Natural killer cell treated with Interleukin-12 subunit alpha and Interleukin-12 subunit beta and Interleukin-15 and Interleukin-18, amount 100 ng/mL, for 72 hours (primary cell): ENCODE measurements at regions not wholly inside any gene's neighbourhood (a gene's known extent, or its start where the extent isn't known, plus 50 kb on each side); places are given as distances from the start of the nearest gene placed in this dataset.

ENCODE experiments used
- ATAC-seq, 2 donors: fragments of 150-1000 bp; cut with Tn5 transposase in 1 of 2; sonication (Bioruptor Pico), chemical (Tn5 transposase) in 1 of 2; 2 replicates each; pipeline ENCODE4 v1.10.0; 2021
- DNase-seq: peaks from one replicate; pipeline ENCODE4 v3.0.0; 2022; ENCODE audit warnings: low spot score
- H3K27ac Mint-ChIP-seq, 2 donors: 1 replicate in 1 of 2; 2 replicates in 1 of 2; pipeline ENCODE4 v1.8.0; 2022; ENCODE audit warnings: mixed read lengths in 2 of 2, mild to moderate bottlenecking in 1 of 2, moderate library complexity in 1 of 2
- H3K27me3 Mint-ChIP-seq, 2 donors: 1 replicate in 1 of 2; 2 replicates in 1 of 2; pipeline ENCODE4 v1.8.0; 2022; ENCODE audit warnings: mixed read lengths in 2 of 2
- H3K36me3 Mint-ChIP-seq: one replicate; pipeline ENCODE4 v1.8.0; 2022; ENCODE audit warnings: mixed read lengths
- H3K4me1 Mint-ChIP-seq, 2 donors: 1 replicate in 1 of 2; 2 replicates in 1 of 2; pipeline ENCODE4 v1.8.0; 2022; ENCODE audit warnings: low read depth in 2 of 2, mixed read lengths in 2 of 2, mild to moderate bottlenecking in 1 of 2
- H3K4me3 Mint-ChIP-seq: one replicate; pipeline ENCODE4 v1.8.0; 2022; ENCODE audit warnings: mixed read lengths
- H3K9me3 Mint-ChIP-seq: 2 replicates; pipeline ENCODE4 v1.8.0; 2022; ENCODE audit warnings: mixed read lengths

GRCh38 chr14:71698027-71698426 lies 234.2 kb upstream of the RGS6 start:
- peaks cover 31% of the 10 kb centered on the region for H3K36me3 Mint-ChIP-seq

DNA sequence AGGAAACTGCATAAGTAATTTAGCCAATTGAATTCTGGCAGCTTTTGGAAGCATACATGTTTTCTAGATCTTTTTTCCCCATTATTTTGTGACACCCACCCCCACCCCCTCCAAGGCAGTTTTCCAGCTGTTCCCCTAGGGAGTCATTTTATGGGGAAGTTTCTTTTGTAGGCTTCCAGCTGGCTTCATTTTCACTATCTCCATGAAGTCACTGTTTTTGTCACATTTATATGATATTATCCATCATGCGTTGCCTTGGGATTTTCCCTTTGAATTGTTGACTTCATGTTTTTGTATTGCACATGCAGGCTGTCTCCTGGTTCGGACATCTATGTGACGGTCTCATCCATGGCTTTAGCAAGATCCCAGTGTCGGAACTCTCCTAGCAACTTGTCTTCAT lies 233.6 kb upstream of the RGS6 start:
- ATAC-seq (no peak), DNase-seq (no peak)
- Mint-ChIP-seq H3K4me1 (peaks cover 15 to 19% of the 10 kb centered on the region in 2 donors), H3K27me3 (no peaks in the 10 kb centered on the region), H3K27ac (no peak overlapping the region), H3K4me3 (no peak overlapping the region), H3K9me3 (no peaks in the 10 kb centered on the region), H3K36me3 (peaks cover 31% of the 10 kb centered on the region)

More at GRCh38 chr14:71698027-71698426, 234.2 kb upstream of the RGS6 start:
- H3K4me1 Mint-ChIP-seq: peaks cover 15 to 19% of the 10 kb centered on the region in 2 donors
- peak overlapping the region; percentile 30 for H3K4me3 Mint-ChIP-seq
- H3K27ac Mint-ChIP-seq: peak overlapping the region; percentile 53 to 63
- H3K9me3 Mint-ChIP-seq: no peaks in the 10 kb centered on the region
- no peaks in the 10 kb centered on the region for H3K27me3 Mint-ChIP-seq
- DNase-seq (peak; percentile 62), ATAC-seq (peak; percentile 92 to 98)

GRCh38 chr14:71701990-71702389 lies 230.2 kb upstream of the RGS6 start:
- H3K4me1 Mint-ChIP-seq: peaks cover 12 to 14% of the 10 kb centered on the region in 2 donors
- H3K9me3 Mint-ChIP-seq: no peaks in the 10 kb centered on the region
- DNase-seq: no peak
- H3K4me3 Mint-ChIP-seq: no peak overlapping the region
- no peaks in the 10 kb centered on the region for H3K27me3 Mint-ChIP-seq
- H3K36me3 Mint-ChIP-seq: peaks cover 17% of the 10 kb centered on the region
- ATAC-seq: no peak
- H3K27ac Mint-ChIP-seq: no peak overlapping the region

GRCh38 chr14:71702786-71703185 lies 229.4 kb upstream of the RGS6 start:
- no peak overlapping the region for H3K4me3 Mint-ChIP-seq
- peaks cover 17% of the 10 kb centered on the region for H3K36me3 Mint-ChIP-seq
- ATAC-seq (no peak), DNase-seq (no peak)
- peaks cover 5 to 6% of the 10 kb centered on the region in 2 donors for H3K4me1 Mint-ChIP-seq
- no peaks in the 10 kb centered on the region for H3K9me3 Mint-ChIP-seq
- H3K27me3 Mint-ChIP-seq: no peaks in the 10 kb centered on the region
- peak overlapping the region in 1 of 2 donors; percentile 16 for H3K27ac Mint-ChIP-seq

- DNase-seq: no peak
- Mint-ChIP-seq H3K4me1 (no peaks in the 10 kb centered on the region), H3K36me3 (peaks cover 17% of the 10 kb centered on the region), H3K27me3 (no peaks in the 10 kb centered on the region), H3K4me3 (no peak overlapping the region), H3K9me3 (no peaks in the 10 kb centered on the region), H3K27ac (no peak overlapping the region)
- ATAC-seq: no peak
Observed at GRCh38 chr14:71703477-71703876, 228.8 kb upstream of the RGS6 start.

- no peaks in the 10 kb centered on the region for H3K9me3 Mint-ChIP-seq
- peaks cover 13% of the 10 kb centered on the region for H3K36me3 Mint-ChIP-seq
- H3K4me1 Mint-ChIP-seq: no peaks in the 10 kb centered on the region
- DNase-seq: no peak
- H3K27ac Mint-ChIP-seq: no peak overlapping the region
- H3K4me3 Mint-ChIP-seq: no peak overlapping the region
- no peaks in the 10 kb centered on the region for H3K27me3 Mint-ChIP-seq
- no peak for ATAC-seq
Observed at GRCh38 chr14:71704210-71704609, 228.0 kb upstream of the RGS6 start.

- H3K36me3 Mint-ChIP-seq: peaks cover 2% of the 10 kb centered on the region
- no peak for DNase-seq
- no peaks in the 10 kb centered on the region for H3K4me1 Mint-ChIP-seq
- no peaks in the 10 kb centered on the region for H3K9me3 Mint-ChIP-seq
- H3K27me3 Mint-ChIP-seq: no peaks in the 10 kb centered on the region
- no peak overlapping the region for H3K4me3 Mint-ChIP-seq
- no peak for ATAC-seq
- H3K27ac Mint-ChIP-seq: no peak overlapping the region
Observed at GRCh38 chr14:71705460-71705859, 226.8 kb upstream of the RGS6 start.

- Mint-ChIP-seq H3K9me3 (no peaks in the 10 kb centered on the region), H3K27ac (no peak overlapping the region), H3K4me3 (no peak overlapping the region), H3K4me1 (peaks cover 10 to 14% of the 10 kb centered on the region in 2 donors), H3K27me3 (no peaks in the 10 kb centered on the region), H3K36me3 (peaks cover 7% of the 10 kb centered on the region)
- ATAC-seq (no peak), DNase-seq (no peak)
Observed at GRCh38 chr14:71709076-71709475, 223.2 kb upstream of the RGS6 start.

GRCh38 chr14:71709987-71710386 lies 222.2 kb upstream of the RGS6 start:
- Mint-ChIP-seq H3K4me3 (no peak overlapping the region), H3K4me1 (peaks cover 10 to 14% of the 10 kb centered on the region in 2 donors), H3K9me3 (no peaks in the 10 kb centered on the region), H3K36me3 (peaks cover 7% of the 10 kb centered on the region), H3K27me3 (no peaks in the 10 kb centered on the region), H3K27ac (no peak overlapping the region)
- no peak for ATAC-seq
- no peak for DNase-seq

DNA sequence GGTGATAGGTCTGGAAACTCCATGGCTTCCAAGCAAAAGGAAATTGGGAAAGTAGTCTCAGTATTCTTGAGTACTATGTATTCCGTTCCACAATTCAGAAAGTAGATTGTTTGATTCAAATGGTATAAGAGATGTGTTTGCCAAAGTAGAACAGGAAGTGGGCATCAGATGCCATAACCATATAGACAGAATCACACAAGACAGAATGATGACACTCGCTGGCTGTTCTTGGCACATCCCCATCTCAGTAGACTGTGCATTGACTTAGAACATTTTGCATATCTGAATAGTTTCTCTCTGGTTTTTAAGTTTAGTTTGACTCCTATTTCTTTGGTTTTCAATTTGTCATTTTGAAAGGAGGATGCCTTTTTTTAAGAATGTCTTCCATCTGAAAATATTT lies 221.1 kb upstream of the RGS6 start:
- Mint-ChIP-seq H3K9me3 (no peaks in the 10 kb centered on the region), H3K36me3 (peaks cover 11% of the 10 kb centered on the region), H3K27me3 (no peaks in the 10 kb centered on the region), H3K27ac (peak overlapping the region; percentile 5 to 50), H3K4me3 (no peak overlapping the region), H3K4me1 (peaks cover 10 to 14% of the 10 kb centered on the region in 2 donors)
- DNase-seq (no peak), ATAC-seq (peak; percentile 55 to 65)

DNA sequence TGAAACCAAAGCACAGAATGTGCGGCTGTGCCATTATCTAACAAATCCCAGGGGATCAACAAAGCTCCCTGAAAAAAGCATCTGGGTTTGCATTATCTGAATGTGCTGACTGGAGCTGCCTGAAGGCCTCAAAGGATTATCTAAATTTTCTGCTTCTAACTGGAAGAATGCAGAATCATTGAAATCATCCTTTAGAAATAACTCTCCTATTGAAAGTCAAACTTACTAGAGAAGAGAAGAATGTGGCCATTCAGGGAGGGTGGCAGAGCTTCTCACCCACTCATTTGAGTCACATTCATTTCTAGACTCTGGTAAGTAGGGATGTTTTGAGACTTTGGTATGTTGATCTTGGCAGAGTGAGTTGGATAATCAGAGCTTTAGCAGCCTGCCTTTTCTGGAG lies 220.6 kb upstream of the RGS6 start:
- Mint-ChIP-seq H3K36me3 (peaks cover 11% of the 10 kb centered on the region), H3K4me3 (no peak overlapping the region), H3K27ac (peak overlapping the region; percentile 5 to 50), H3K9me3 (no peaks in the 10 kb centered on the region), H3K4me1 (peaks cover 10 to 14% of the 10 kb centered on the region in 2 donors), H3K27me3 (no peaks in the 10 kb centered on the region)
- ATAC-seq (no peak), DNase-seq (no peak)

DNA sequence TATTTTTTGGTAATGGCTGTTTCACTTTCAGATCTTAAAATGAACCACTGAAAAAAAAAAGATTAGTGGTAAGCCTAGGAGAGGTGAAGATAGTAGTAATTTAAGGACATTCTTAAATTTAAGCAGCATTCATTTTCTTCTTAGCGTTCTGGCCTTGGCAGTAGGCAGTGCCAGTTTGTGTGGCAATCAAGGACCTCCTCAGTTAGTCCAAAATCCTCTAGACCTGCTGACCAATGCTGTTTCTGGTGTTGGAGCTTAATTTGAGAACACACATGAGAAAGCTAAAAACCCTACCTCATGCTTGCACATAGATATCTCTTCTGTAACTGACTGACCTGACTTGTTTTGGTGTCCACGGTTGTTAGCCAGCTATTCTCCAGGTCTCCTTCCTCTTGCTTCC lies 219.8 kb upstream of the RGS6 start:
- DNase-seq (no peak), ATAC-seq (no peak)
- Mint-ChIP-seq H3K27me3 (no peaks in the 10 kb centered on the region), H3K4me3 (no peak overlapping the region), H3K9me3 (no peaks in the 10 kb centered on the region), H3K27ac (no peak overlapping the region), H3K4me1 (peaks cover 10 to 14% of the 10 kb centered on the region in 2 donors), H3K36me3 (peaks cover 11% of the 10 kb centered on the region)

- H3K27me3 Mint-ChIP-seq: no peaks in the 10 kb centered on the region
- H3K36me3 Mint-ChIP-seq: peaks cover 11% of the 10 kb centered on the region
- H3K27ac Mint-ChIP-seq: no peak overlapping the region
- H3K4me3 Mint-ChIP-seq: no peak overlapping the region
- peaks cover 10 to 14% of the 10 kb centered on the region in 2 donors for H3K4me1 Mint-ChIP-seq
- H3K9me3 Mint-ChIP-seq: no peaks in the 10 kb centered on the region
- no peak for DNase-seq
- no peak for ATAC-seq
Observed at GRCh38 chr14:71713016-71713415, 219.2 kb upstream of the RGS6 start.

DNA sequence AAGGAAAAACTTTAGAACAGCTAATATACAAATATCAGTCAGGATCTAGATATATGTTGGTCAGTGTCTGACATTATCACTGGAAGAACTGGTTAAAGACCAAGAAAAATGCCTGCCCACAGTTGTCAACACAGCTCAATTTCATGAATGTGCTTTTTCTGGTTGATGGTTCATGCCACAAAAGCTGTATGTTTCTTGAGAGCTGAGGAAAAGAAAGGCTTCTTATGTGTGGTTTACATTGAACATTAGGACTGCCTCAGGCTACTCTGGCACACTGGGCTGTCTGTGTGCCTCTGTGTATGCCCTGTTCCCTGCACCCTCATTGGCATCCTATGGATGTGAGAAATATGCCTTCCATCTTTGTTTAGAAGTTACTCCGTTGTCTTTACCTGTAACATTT lies 218.8 kb upstream of the RGS6 start:
- Mint-ChIP-seq H3K9me3 (no peaks in the 10 kb centered on the region), H3K36me3 (peaks cover 11% of the 10 kb centered on the region), H3K27me3 (no peaks in the 10 kb centered on the region), H3K4me3 (no peak overlapping the region), H3K27ac (no peak overlapping the region), H3K4me1 (peaks cover 10 to 14% of the 10 kb centered on the region in 2 donors)
- ATAC-seq: no peak
- DNase-seq: no peak

DNA sequence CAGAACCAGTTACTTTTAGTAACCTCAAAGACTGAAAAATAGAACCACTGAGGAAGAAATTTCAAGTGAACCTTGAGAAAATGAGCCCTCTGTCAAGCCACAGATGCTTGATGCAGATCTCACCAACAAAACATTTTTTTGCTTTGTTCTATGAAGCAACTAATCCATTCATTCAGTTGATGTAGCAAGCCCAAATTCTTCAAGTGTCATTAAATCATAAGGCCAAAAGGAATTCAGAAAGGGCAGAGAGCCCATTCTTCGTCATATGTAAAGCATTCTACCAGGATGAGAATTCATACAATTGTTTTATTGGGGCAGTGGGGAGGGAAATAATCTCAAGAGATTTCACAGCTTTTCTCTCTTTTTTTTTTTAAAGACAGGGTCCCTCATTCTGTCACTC lies 218.0 kb upstream of the RGS6 start:
- no peak overlapping the region for H3K4me3 Mint-ChIP-seq
- peaks cover 10 to 14% of the 10 kb centered on the region in 2 donors for H3K4me1 Mint-ChIP-seq
- ATAC-seq (no peak), DNase-seq (no peak)
- peaks cover 11% of the 10 kb centered on the region for H3K36me3 Mint-ChIP-seq
- no peak overlapping the region for H3K27ac Mint-ChIP-seq
- H3K27me3 Mint-ChIP-seq: no peaks in the 10 kb centered on the region
- H3K9me3 Mint-ChIP-seq: no peaks in the 10 kb centered on the region
